Thymus (tissue), 11 donors: ENCODE measurements at regions not wholly inside any gene's neighbourhood (a gene's known extent, or its start where the extent isn't known, plus 50 kb on each side); places are given as distances from the start of the nearest gene placed in this dataset.

Experiments used
- DNase-seq, 9 donors: peaks; one replicate each; pipeline ENCODE4 v3.0.0-alpha.2; 2013; ENCODE audit warnings: low spot score in 9 of 9, low read depth in 6 of 9, missing footprints in 1 of 9
- H3K27ac ChIP-seq, 2 donors: one replicate each; pipeline ENCODE4 v1.5.1; 2013; ENCODE audit warnings: control low read depth in 1 of 2, low read depth in 1 of 2, low read length in 1 of 2, mild to moderate bottlenecking in 1 of 2, moderate library complexity in 1 of 2
- H3K27me3 ChIP-seq, 2 donors: one replicate each; pipeline ENCODE4 v1.5.1; 2013; ENCODE audit warnings: low read length in 1 of 2; ENCODE audit not compliant: control insufficient read depth in 2 of 2, insufficient read depth in 1 of 2
- H3K36me3 ChIP-seq, 2 donors: one replicate each; pipeline ENCODE4 v1.5.1; 2013; ENCODE audit warnings: low read length in 1 of 2, mild to moderate bottlenecking in 1 of 2, moderate library complexity in 1 of 2; ENCODE audit not compliant: control insufficient read depth in 2 of 2, insufficient read depth in 2 of 2
- H3K4me1 ChIP-seq, 2 donors: one replicate each; pipeline ENCODE4 v1.5.1; 2013; ENCODE audit warnings: low read length in 2 of 2; ENCODE audit not compliant: control insufficient read depth in 2 of 2, insufficient read depth in 2 of 2
- H3K4me3 ChIP-seq, 2 donors: one replicate each; pipeline ENCODE4 v1.5.1; 2013; ENCODE audit warnings: low read length in 2 of 2, control low read depth in 1 of 2, mild to moderate bottlenecking in 1 of 2
- H3K9me3 ChIP-seq, 2 donors: one replicate each; pipeline ENCODE4 v1.5.1; 2013; ENCODE audit warnings: low read length in 1 of 2, mild to moderate bottlenecking in 1 of 2; ENCODE audit not compliant: control insufficient read depth in 2 of 2, insufficient read depth in 1 of 2
- WGBS: extraction: QIAGEN DNeasy Blood & Tissue Kit; methylation state at CpG from one replicate; pipeline ENCODE4 v1.1.7; 2013; 5-methylcytosine and 5-hydroxymethylcytosine counted together
- donor health status: healthy.

- Histone ChIP-seq H3K27ac (no peak overlapping the region), H3K36me3 (no peaks in the 10 kb centered on the region), H3K4me1 (no peaks in the 10 kb centered on the region), H3K9me3 (no peaks in the 10 kb centered on the region), H3K27me3 (no peaks in the 10 kb centered on the region), H3K4me3 (no peak overlapping the region)
- DNase-seq, result no peak
- WGBS, result 96% methylated on average over 1 of the region's 1 CpG
Observed at GRCh38 chr9:17064558-17064957, 70.3 kb upstream of the CNTLN start.

GRCh38 chr9:17063535-17064135, 71.2 kb upstream of the CNTLN start:
- Histone ChIP-seq H3K27me3 (no peaks in the 10 kb centered on the region), H3K27ac (no peak overlapping the region), H3K36me3 (no peaks in the 10 kb centered on the region), H3K9me3 (no peaks in the 10 kb centered on the region), H3K4me3 (no peak overlapping the region), H3K4me1 (no peaks in the 10 kb centered on the region)
- peak in 8 of 9 donors; percentile 4 to 53 (median 22) for DNase-seq
- 3% methylated on average over 2 of the region's 2 CpGs for WGBS

DNA sequence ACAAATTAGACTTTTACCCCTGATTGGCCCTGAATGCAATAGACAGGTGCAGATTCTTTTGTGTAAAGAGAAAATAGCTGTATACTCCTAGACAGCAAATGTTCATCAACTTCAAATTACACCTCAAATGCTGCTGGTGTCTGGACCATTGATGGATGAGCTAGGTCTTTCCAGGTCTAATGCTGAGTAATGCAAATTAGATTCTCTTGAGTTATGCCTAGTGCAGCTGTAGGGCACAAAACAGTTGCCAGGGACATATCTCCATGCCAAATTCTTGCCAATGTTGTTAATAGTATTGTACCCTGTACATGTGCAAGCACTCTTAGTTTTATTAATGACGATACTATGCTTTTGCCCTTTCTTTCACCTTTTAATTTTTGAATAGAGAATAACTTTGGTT, 72.3 kb upstream of the CNTLN start:
- 41% methylated on average over 1 of the region's 1 CpG for WGBS
- DNase-seq, result no peak

GRCh38 chr9:17060450-17060849, 74.4 kb upstream of the CNTLN start:
- H3K36me3 ChIP-seq, result no peaks in the 10 kb centered on the region
- no peaks in the 10 kb centered on the region for H3K9me3 ChIP-seq
- no peak for DNase-seq
- H3K4me1 ChIP-seq, result no peaks in the 10 kb centered on the region
- H3K27me3 ChIP-seq, result no peaks in the 10 kb centered on the region
- H3K27ac ChIP-seq, result no peak overlapping the region
- H3K4me3 ChIP-seq, result no peak overlapping the region

More for the DNA sequence above, 72.3 kb upstream of the CNTLN start:
- Histone ChIP-seq H3K4me3 (no peak overlapping the region), H3K4me1 (no peaks in the 10 kb centered on the region), H3K9me3 (no peaks in the 10 kb centered on the region), H3K27me3 (no peaks in the 10 kb centered on the region), H3K36me3 (no peaks in the 10 kb centered on the region), H3K27ac (no peak overlapping the region)

GRCh38 chr9:17059465-17059864, 75.4 kb upstream of the CNTLN start:
- Histone ChIP-seq H3K27ac (no peak overlapping the region), H3K4me3 (no peak overlapping the region), H3K36me3 (no peaks in the 10 kb centered on the region), H3K4me1 (no peaks in the 10 kb centered on the region), H3K27me3 (no peaks in the 10 kb centered on the region), H3K9me3 (no peaks in the 10 kb centered on the region)
- 92% methylated on average over 1 of the region's 1 CpG for WGBS
- DNase-seq, result no peak

- Histone ChIP-seq H3K9me3 (no peaks in the 10 kb centered on the region), H3K4me3 (no peak overlapping the region), H3K4me1 (no peaks in the 10 kb centered on the region), H3K27me3 (no peaks in the 10 kb centered on the region), H3K36me3 (no peaks in the 10 kb centered on the region), H3K27ac (no peak overlapping the region)
- DNase-seq, result no peak
- WGBS, result 76% methylated on average over 3 of the region's 3 CpGs
Observed at GRCh38 chr9:17057729-17058128, 77.1 kb upstream of the CNTLN start.

GRCh38 chr9:17052626-17053025, 82.2 kb upstream of the CNTLN start:
- Histone ChIP-seq H3K27ac (no peak overlapping the region), H3K27me3 (no peaks in the 10 kb centered on the region), H3K4me3 (no peak overlapping the region), H3K4me1 (no peaks in the 10 kb centered on the region), H3K9me3 (no peaks in the 10 kb centered on the region), H3K36me3 (no peaks in the 10 kb centered on the region)
- DNase-seq, result no peak

- DNase-seq, result no peak
- no peaks in the 10 kb centered on the region for H3K36me3 ChIP-seq
- H3K27me3 ChIP-seq, result no peaks in the 10 kb centered on the region
- no peaks in the 10 kb centered on the region for H3K4me1 ChIP-seq
- 95% methylated on average over 3 of the region's 3 CpGs for WGBS
- no peak overlapping the region for H3K27ac ChIP-seq
- H3K4me3 ChIP-seq, result no peak overlapping the region
- H3K9me3 ChIP-seq, result no peaks in the 10 kb centered on the region
Observed at GRCh38 chr9:17045381-17045940, 89.4 kb upstream of the CNTLN start.

GRCh38 chr9:17031546-17031945, 103.3 kb upstream of the CNTLN start:
- H3K27ac ChIP-seq, result no peak overlapping the region
- H3K4me3 ChIP-seq, result no peak overlapping the region
- H3K4me1 ChIP-seq, result no peaks in the 10 kb centered on the region
- DNase-seq, result no peak
- WGBS, result 96% methylated on average over 3 of the region's 3 CpGs
- no peaks in the 10 kb centered on the region for H3K9me3 ChIP-seq
- no peaks in the 10 kb centered on the region for H3K36me3 ChIP-seq
- no peaks in the 10 kb centered on the region for H3K27me3 ChIP-seq
